Right lobe of liver (tissue), 6 donors: ENCODE measurements at regions not wholly inside any gene's neighbourhood (a gene's known extent, or its start where the extent isn't known, plus 50 kb on each side); places are given as distances from the start of the nearest gene placed in this dataset.
"Not testable (repeated sequence)": the region's sequence is repeated elsewhere in the genome, so short reads cannot be mapped to it uniquely, and the experiment has no call there.

Experiments used
- ATAC-seq, 4 donors: fragments of 200-7000 bp; cut with Tn5 transposase; one replicate each; pipeline ENCODE4 v1.9.1; 2020; ENCODE audit warnings: mild to moderate bottlenecking in 4 of 4, moderate library complexity in 4 of 4
- DNase-seq, 3 donors: peaks; one replicate each; pipeline ENCODE4 v3.0.0-alpha.2; 2020
- H3K27ac ChIP-seq, 3 donors: fragments of 200-600 bp; one replicate each; pipeline ENCODE4 v1.8.0; 2022
- H3K27me3 ChIP-seq, 2 donors: fragments of 200-600 bp; one replicate each; pipeline ENCODE4 v1.8.0; 2022
- H3K36me3 ChIP-seq, 4 donors: fragments of 200-600 bp; sonication (generic) in 1 of 4; one replicate each; pipeline versions ENCODE4 v1.5.1 to v1.8.0; 2017 to 2022; ENCODE audit warnings: control low read depth in 1 of 4
- H3K4me1 ChIP-seq, 4 donors: fragments of 200-600 bp; sonication (generic) in 1 of 4; one replicate each; pipeline versions ENCODE4 v1.5.1 to v1.8.0; 2017 to 2022; ENCODE audit warnings: control low read depth in 1 of 4
- H3K4me3 ChIP-seq, 3 donors: fragments of 200-600 bp; one replicate each; pipeline ENCODE4 v1.8.0; 2022
- H3K9me3 ChIP-seq, 4 donors: fragments of 200-600 bp; sonication (generic) in 1 of 4; one replicate each; pipeline versions ENCODE4 v1.5.1 to v1.8.0; 2017 to 2022; ENCODE audit warnings: control low read depth in 1 of 4
- POLR2A ChIP-seq: fragments of 450-650 bp; IDR thresholded peaks from one replicate; pipeline ENCODE4 v1.6.1; 2017; ENCODE audit warnings: antibody characterized with exemption, mild to moderate bottlenecking
- WGBS: methylation state at CpG from one replicate; pipeline ENCODE4 v1.1.6; 2018; ENCODE audit warnings: low coverage, low lambda C conversion rate; ENCODE audit not compliant: insufficient coverage; ENCODE audit errors: missing lambda C conversion rate; 5-methylcytosine and 5-hydroxymethylcytosine counted together
- intact Hi-C, 2 donors: fragments of 100-400 bp; cut with DNase I; formaldehyde crosslinking; loops; one replicate each; pipeline versions ENCODE4 v1.11.2 to v1.14.1; 2022
- TF ChIP-seq, protein P1 (sequence below), 4 donors: fragments of 200-600 bp in 3 of 4; fragments of 450-650 bp in 1 of 4; IDR thresholded peaks; one replicate each; pipeline versions ENCODE4 v1.5.1 to v1.8.0; 2016 to 2022; ENCODE audit warnings: antibody characterized with exemption in 4 of 4, mild to moderate bottlenecking in 2 of 4
- donor health status: DM: no; HTN: yes; CAD: no.
- donor health status: DM: no; HTN: no; CAD: no.
- donor health status: DM: no; HTN: no; CAD: no.
- donor health status: DM: no; HTN: yes; CAD: no.
- donor health status: DM: no; HTN: yes; CAD: no.

DNA sequence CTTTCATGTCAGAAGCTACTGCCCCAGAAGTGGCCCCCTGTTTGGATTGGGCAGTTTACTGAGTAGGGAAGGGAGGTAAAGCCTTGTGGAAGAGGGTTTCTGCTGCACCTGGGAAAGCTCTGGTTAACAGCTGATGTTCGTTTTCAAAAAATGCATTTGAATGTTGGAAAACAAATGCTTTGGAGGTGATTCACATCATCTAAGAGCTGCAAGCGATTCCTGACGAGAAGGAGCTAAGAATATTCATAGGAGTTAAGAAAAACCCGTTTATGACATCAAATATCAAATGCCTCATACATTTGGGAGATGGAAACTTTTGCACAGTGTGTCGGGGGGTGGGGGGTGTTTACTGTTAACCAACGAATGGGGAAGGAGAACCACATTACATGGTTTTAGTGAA is 183.8 kb upstream of the NR2F2 start:
- 71% methylated on average over 6 of the region's 6 CpGs for WGBS
- no peak for DNase-seq
- Histone ChIP-seq H3K9me3 (no peaks in the 10 kb centered on the region), H3K36me3 (no peaks in the 10 kb centered on the region), H3K4me3 (no peak overlapping the region), H3K27me3 (no peaks in the 10 kb centered on the region), H3K4me1 (no peaks in the 10 kb centered on the region), H3K27ac (no peak overlapping the region)
- TF ChIP-seq, protein P1, sequence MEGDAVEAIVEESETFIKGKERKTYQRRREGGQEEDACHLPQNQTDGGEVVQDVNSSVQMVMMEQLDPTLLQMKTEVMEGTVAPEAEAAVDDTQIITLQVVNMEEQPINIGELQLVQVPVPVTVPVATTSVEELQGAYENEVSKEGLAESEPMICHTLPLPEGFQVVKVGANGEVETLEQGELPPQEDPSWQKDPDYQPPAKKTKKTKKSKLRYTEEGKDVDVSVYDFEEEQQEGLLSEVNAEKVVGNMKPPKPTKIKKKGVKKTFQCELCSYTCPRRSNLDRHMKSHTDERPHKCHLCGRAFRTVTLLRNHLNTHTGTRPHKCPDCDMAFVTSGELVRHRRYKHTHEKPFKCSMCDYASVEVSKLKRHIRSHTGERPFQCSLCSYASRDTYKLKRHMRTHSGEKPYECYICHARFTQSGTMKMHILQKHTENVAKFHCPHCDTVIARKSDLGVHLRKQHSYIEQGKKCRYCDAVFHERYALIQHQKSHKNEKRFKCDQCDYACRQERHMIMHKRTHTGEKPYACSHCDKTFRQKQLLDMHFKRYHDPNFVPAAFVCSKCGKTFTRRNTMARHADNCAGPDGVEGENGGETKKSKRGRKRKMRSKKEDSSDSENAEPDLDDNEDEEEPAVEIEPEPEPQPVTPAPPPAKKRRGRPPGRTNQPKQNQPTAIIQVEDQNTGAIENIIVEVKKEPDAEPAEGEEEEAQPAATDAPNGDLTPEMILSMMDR (IDR thresholded peaks at IDR 0.05) = no peak
- no peak for TF ChIP-seq POLR2A
- no peak for ATAC-seq
- intact Hi-C loops = no loop called here

DNA sequence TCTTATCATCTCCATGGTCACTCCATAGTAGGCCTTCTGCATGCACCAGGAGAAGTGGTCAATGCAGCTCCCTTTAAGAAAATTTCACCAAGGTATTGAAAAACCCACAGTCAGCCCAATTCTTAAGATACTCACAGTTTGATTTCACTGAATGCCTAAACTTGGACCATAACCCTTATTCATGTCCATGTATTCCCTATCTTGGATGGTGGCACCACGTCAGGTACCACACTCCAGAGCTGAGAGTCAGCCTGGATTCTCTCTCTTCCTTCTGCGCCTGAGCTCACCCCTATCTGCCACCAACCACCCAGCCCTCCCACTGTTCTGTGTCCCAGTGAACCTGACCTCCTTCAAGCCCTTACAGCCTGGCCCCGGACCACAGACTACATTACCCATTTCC is 183.2 kb upstream of the NR2F2 start:
- Histone ChIP-seq H3K27ac (no peak overlapping the region), H3K4me1 (no peaks in the 10 kb centered on the region), H3K4me3 (no peak overlapping the region), H3K27me3 (no peaks in the 10 kb centered on the region), H3K9me3 (no peaks in the 10 kb centered on the region), H3K36me3 (no peaks in the 10 kb centered on the region)
- ATAC-seq = no peak
- intact Hi-C loops = no loop called here
- 70% methylated on average over 3 of the region's 3 CpGs for WGBS
- no peak for DNase-seq
- no peak for TF ChIP-seq POLR2A
- TF ChIP-seq, protein P1 (IDR thresholded peaks at IDR 0.05) = no peak

DNA sequence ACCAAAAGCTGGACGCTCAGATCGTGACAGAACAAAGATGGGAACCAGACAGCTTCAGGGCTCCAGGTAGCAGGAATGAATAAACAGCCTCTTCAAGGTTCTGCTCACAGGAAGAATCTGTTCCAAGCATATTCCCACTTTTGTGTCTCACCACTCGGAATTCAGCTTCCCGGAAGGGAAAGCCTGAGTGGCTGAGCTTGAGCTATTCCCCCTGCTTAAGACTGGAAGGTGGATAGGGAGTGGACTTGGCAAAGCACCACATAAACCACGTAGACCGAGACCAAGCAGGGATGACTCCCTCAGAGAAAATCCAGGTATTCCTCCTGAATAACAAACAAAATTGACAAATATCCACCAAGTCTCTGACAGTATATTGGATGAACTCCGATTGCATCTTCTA is 180.2 kb upstream of the NR2F2 start:
- intact Hi-C loops = no loop called here
- ATAC-seq = no peak
- H3K36me3 ChIP-seq = no peaks in the 10 kb centered on the region
- H3K27me3 ChIP-seq = no peaks in the 10 kb centered on the region
- no peaks in the 10 kb centered on the region for H3K9me3 ChIP-seq
- no peak for DNase-seq
- 79% methylated on average over 6 of the region's 7 CpGs for WGBS
- H3K4me1 ChIP-seq = no peaks in the 10 kb centered on the region
- no peak overlapping the region for H3K4me3 ChIP-seq
- H3K27ac ChIP-seq = no peak overlapping the region
- TF ChIP-seq, protein P1 (IDR thresholded peaks at IDR 0.05) = no peak
- TF ChIP-seq POLR2A = no peak

DNA sequence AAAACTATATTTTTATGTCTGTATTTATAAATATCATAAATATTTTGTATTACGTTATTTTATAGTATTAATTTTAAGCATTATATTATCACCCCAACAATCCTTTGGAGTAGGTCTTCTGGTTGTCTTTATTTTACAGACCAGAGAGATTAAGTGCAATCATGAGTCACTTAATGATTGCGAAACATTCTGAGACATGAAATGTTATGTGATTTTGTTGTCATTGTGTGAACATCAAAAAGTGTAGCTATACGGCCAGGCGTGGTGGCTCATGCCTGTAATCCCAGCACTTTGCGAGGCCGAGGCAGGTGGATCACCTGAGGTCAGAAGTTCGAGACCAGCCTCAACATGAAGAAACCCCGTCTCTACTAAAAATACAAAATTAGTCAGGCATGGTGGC is 178.8 kb upstream of the NR2F2 start:
- WGBS = 88% methylated on average over 8 of the region's 8 CpGs
- H3K4me3 ChIP-seq, H3K36me3 ChIP-seq, H3K4me1 ChIP-seq, DNase-seq, intact Hi-C loops, H3K9me3 ChIP-seq, H3K27ac ChIP-seq, H3K27me3 ChIP-seq: not testable (repeated sequence)
- ATAC-seq = peak in 1 of 4 donors; percentile 25

DNA sequence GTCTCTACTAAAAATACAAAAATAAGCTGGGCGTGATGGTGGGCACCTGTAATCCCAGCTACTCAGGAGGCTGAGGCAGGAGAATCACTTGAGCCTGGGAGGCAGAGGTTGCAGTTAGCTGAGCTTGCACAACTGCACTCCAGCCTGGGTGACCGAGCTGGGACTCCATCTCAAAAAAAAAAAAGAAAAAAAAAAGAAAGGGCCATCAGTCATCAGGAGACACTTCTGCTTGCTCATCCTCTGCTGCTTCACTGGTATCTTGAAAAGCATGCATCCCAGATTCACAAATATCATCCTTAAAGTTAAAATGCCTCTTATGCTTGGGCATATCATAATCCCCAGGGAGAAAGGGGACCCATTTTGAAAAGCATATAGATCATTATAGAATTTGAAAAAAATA is 176.6 kb upstream of the NR2F2 start:
- no peak overlapping the region for H3K27ac ChIP-seq
- 75% methylated on average over 2 of the region's 2 CpGs for WGBS
- H3K27me3 ChIP-seq = no peaks in the 10 kb centered on the region
- H3K4me1 ChIP-seq = no peaks in the 10 kb centered on the region
- TF ChIP-seq POLR2A = no peak
- TF ChIP-seq, protein P1 (IDR thresholded peaks at IDR 0.05) = no peak
- no peak for DNase-seq
- intact Hi-C loops = no loop called here
- no peak overlapping the region for H3K4me3 ChIP-seq
- H3K9me3 ChIP-seq = no peaks in the 10 kb centered on the region
- ATAC-seq = no peak
- no peaks in the 10 kb centered on the region for H3K36me3 ChIP-seq
